ENCODE measurements at regions not wholly inside any gene's neighbourhood (a gene's known extent, or its start where the extent isn't known, plus 50 kb on each side); places are given as distances from the start of the nearest gene placed in this dataset.

DNA sequence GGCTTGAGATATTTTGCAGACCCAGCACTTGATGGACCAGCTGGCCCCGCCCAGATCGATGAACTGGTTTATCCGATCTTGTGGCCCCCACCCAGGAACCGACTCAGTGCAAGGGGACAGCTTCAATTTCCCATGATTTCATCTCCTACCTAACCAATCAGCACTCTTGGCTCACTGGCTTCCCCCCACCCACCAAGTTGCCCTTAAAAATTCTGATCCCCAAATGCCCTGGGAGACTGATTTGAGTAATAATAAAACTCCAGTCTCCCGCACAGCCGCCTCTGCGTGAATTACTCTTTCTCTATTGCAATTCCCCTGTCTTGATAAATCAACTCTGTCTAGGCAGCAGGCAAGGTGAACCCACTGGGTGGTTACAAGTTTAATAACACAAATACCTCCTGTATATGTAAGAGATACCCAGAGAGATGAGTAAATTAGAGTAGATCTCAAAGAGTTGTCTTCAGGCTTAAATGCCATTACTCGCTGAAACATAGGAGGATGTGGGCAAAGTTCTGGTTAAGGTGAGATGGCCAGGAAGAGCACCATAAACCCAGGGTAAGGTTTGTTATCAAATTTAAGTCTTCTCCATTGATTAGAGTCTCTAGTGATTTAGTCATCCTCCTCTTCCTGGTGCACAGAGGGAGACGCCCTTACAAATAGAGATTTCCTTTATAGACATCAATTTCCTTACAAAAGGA is 222.8 kb downstream of the ARL4C start:
- H3K9me3 Mint-ChIP-seq (ENCODE audit: insufficient read depth) = peaks cover 17% of the 10 kb centered on the region
- peak overlapping the region; percentile 81 for H3K27ac Mint-ChIP-seq
- POLR2A ChIA-PET = interaction anchor here (0.6 to 0.9 kb wide), 2 partner anchors 16 to 216 kb away, joined by 3 to 4 read pairs; no protein-coding TSS in a partner anchor
- H3K27me3 Mint-ChIP-seq (ENCODE audit: low read depth) = no peaks in the 10 kb centered on the region
- CTCF ChIA-PET = interaction anchor here (1.4 to 6.6 kb wide), 2 partner anchors 17 to 139 kb away, joined by 4 to 47 read pairs; no protein-coding TSS in a partner anchor
- peak; percentile 56 for ATAC-seq
- no peak overlapping the region for H3K4me3 Mint-ChIP-seq
- H3K4me1 Mint-ChIP-seq (ENCODE audit: low read depth) = peaks cover 85% of the 10 kb centered on the region
- H3K36me3 Mint-ChIP-seq (ENCODE audit: low read depth) = peaks cover 42% of the 10 kb centered on the region
- DNase-seq = peak; percentile 70

DNA sequence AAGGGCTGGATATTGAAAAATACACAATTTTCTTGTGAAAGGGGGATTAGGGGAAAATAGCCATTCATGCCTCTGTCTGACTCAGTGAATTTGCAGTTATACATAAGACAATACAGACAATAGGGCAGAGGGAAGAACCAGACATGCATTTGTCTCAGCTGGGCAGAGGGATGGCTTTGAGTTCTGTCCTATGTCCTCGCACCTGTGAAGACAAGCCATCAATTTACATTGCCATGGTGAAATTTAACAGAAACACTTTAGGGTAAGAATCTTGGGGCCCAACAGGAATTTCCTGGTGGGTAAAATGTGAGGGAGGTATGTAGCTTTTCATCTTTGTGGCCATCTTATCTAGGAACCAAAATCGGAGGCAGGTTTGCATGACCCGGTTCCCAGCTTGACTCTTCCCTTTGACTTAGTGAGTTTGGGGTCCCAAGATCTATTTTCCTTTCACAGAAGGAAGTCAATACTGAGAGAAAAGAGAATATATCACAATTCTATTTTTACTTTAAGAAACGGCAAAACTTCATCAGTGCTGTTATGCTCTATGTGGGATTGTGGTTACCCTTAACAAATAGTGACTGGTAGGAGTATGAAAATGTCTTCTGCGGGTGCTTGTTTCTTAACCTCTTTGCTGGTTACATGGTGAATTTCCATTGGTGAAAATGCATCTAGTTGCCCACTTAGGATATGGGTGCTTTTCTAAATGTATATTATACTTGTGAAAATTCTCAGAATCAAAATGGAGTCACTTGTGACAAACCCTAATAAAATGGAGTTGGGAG is 221.8 kb downstream of the SPP2 start:
- DNase-seq = no peak
- Mint-ChIP-seq H3K4me1 (ENCODE audit: low read depth) (peaks cover 79% of the 10 kb centered on the region), H3K9me3 (ENCODE audit: insufficient read depth) (peaks cover 5% of the 10 kb centered on the region), H3K27ac (peak overlapping the region; percentile 76), H3K4me3 (no peak overlapping the region), H3K27me3 (ENCODE audit: low read depth) (no peaks in the 10 kb centered on the region), H3K36me3 (ENCODE audit: low read depth) (peaks cover 30% of the 10 kb centered on the region)
- POLR2A ChIA-PET = no interaction called here
- peak; percentile 48 for ATAC-seq
- CTCF ChIA-PET = interaction anchor here (0.5 to 6.6 kb wide), 6 partner anchors 9 to 262 kb away, joined by 3 to 47 read pairs (median 4); no protein-coding TSS in a partner anchor

DNA sequence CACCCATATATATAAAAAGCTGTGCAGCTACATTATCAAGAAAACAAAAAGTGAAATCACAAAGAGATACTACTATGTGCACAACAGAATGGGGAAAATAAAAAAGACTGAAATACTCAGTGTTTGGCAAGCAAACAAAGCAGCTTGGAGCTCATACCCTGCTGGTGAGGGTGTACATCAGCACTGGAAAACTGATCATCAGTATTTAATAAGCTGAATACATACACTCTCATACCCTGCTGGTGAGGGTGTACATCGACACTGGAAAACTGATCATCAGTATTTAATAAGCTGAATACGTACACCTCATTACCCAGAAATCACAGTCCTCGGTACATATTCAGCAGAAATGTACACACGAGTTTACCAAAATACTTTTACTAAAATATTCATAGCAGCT is 220.8 kb downstream of the SPP2 start:
- H3K36me3 Mint-ChIP-seq (ENCODE audit: low read depth) = peaks cover 28% of the 10 kb centered on the region
- DNase-seq (no peak), ATAC-seq (no peak)
- ChIA-PET CTCF (interaction anchor here (0.9 to 6.6 kb wide), 3 partner anchors 15 to 230 kb away, joined by 4 to 47 read pairs (median 4); no protein-coding TSS in a partner anchor), POLR2A (interaction anchor here (0.6 kb wide), 1 partner anchor 102 kb away, joined by 4 read pairs; no protein-coding TSS in a partner anchor)
- H3K27ac Mint-ChIP-seq = no peak overlapping the region
- no peaks in the 10 kb centered on the region for H3K27me3 Mint-ChIP-seq (ENCODE audit: low read depth)
- peaks cover 5% of the 10 kb centered on the region for H3K9me3 Mint-ChIP-seq (ENCODE audit: insufficient read depth)
- peaks cover 81% of the 10 kb centered on the region for H3K4me1 Mint-ChIP-seq (ENCODE audit: low read depth)
- no peak overlapping the region for H3K4me3 Mint-ChIP-seq

- Mint-ChIP-seq H3K9me3 (ENCODE audit: insufficient read depth) (peaks cover 4% of the 10 kb centered on the region), H3K4me3 (no peak overlapping the region), H3K27ac (peak overlapping the region; percentile 31), H3K36me3 (ENCODE audit: low read depth) (peaks cover 16% of the 10 kb centered on the region), H3K4me1 (ENCODE audit: low read depth) (peaks cover 67% of the 10 kb centered on the region), H3K27me3 (ENCODE audit: low read depth) (no peaks in the 10 kb centered on the region)
- POLR2A ChIA-PET = no interaction called here
- ATAC-seq (no peak), DNase-seq (no peak)
- CTCF ChIA-PET = interaction anchor here (1.1 to 2.5 kb wide), 2 partner anchors 19 to 24 kb away, joined by 3 to 10 read pairs; no protein-coding TSS in a partner anchor
Observed at GRCh38 chr2:234269769-234270204, 219.3 kb downstream of the SPP2 start.

GRCh38 chr2:234267534-234267933 is 217.0 kb downstream of the SPP2 start:
- ATAC-seq (peak; percentile 35), DNase-seq (peak; percentile 37)
- Mint-ChIP-seq H3K4me1 (ENCODE audit: low read depth) (peaks cover 45% of the 10 kb centered on the region), H3K27ac (peak overlapping the region; percentile 59), H3K36me3 (ENCODE audit: low read depth) (peaks cover 5% of the 10 kb centered on the region), H3K9me3 (ENCODE audit: insufficient read depth) (peaks cover 11% of the 10 kb centered on the region), H3K4me3 (no peak overlapping the region), H3K27me3 (ENCODE audit: low read depth) (no peaks in the 10 kb centered on the region)
- ChIA-PET CTCF (interaction anchor here (2.5 kb wide), 1 partner anchor 21 kb away, joined by 10 read pairs; no protein-coding TSS in a partner anchor), POLR2A (no interaction called here)

- H3K27me3 Mint-ChIP-seq (ENCODE audit: low read depth) = peaks cover 3% of the 10 kb centered on the region
- ATAC-seq (no peak), DNase-seq (no peak)
- peaks cover 11% of the 10 kb centered on the region for H3K9me3 Mint-ChIP-seq (ENCODE audit: insufficient read depth)
- H3K4me3 Mint-ChIP-seq = no peak overlapping the region
- H3K4me1 Mint-ChIP-seq (ENCODE audit: low read depth) = peaks cover 39% of the 10 kb centered on the region
- H3K36me3 Mint-ChIP-seq (ENCODE audit: low read depth) = peaks cover 5% of the 10 kb centered on the region
- H3K27ac Mint-ChIP-seq = peak overlapping the region; percentile 59
- CTCF ChIA-PET = no interaction called here
- POLR2A ChIA-PET = no interaction called here
Observed at GRCh38 chr2:234266952-234267351, 216.4 kb downstream of the SPP2 start.

DNA sequence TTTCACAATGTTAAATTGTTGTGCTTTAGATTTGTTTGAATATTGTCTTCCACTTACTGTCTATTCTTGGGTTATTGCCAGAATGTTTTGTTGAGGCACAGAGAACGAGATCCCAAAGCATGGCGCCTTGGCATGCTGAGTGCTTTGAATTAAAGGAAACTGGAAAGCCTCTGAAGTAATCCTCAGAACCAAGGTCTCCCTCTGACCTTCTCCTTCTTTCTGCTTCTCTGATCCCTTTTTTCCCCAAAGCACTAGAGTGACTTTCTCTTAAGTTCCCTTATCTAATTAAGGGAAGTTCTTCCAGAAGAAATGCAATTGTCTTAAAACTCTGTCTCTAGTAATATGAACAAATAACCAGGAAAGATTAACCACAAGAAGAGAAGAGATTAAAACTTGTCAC is 214.7 kb downstream of the SPP2 start:
- H3K9me3 Mint-ChIP-seq (ENCODE audit: insufficient read depth) = peaks cover 11% of the 10 kb centered on the region
- H3K4me3 Mint-ChIP-seq = no peak overlapping the region
- peaks cover 25% of the 10 kb centered on the region for H3K4me1 Mint-ChIP-seq (ENCODE audit: low read depth)
- H3K27me3 Mint-ChIP-seq (ENCODE audit: low read depth) = peaks cover 5% of the 10 kb centered on the region
- ATAC-seq (no peak), DNase-seq (no peak)
- ChIA-PET CTCF (no interaction called here), POLR2A (no interaction called here)
- no peak overlapping the region for H3K27ac Mint-ChIP-seq
- peaks cover 2% of the 10 kb centered on the region for H3K36me3 Mint-ChIP-seq (ENCODE audit: low read depth)

DNA sequence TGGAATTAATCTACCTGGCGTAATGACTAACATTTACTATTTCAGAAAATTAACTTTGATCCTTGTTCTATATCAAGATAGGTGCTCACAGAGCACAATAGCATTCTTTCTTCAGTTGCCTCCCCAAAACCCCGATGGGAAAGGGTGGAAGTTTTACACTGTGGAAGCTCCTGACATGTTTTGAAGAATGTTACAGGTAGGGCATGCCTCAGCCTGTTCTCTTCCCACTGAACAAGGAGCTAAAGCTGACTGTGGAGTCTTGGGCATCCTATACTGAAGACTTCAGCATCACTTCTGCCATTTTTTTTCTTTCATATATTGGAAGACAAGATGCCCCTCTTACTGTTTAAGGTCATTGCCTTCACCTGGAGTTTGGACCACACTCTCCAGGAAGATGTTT is 211.2 kb downstream of the SPP2 start:
- Mint-ChIP-seq H3K9me3 (ENCODE audit: insufficient read depth) (peaks cover 11% of the 10 kb centered on the region), H3K4me3 (no peak overlapping the region), H3K27me3 (ENCODE audit: low read depth) (peaks cover 5% of the 10 kb centered on the region), H3K36me3 (ENCODE audit: low read depth) (peaks cover 2% of the 10 kb centered on the region), H3K4me1 (ENCODE audit: low read depth) (peaks cover 8% of the 10 kb centered on the region), H3K27ac (no peak overlapping the region)
- ATAC-seq = no peak
- ChIA-PET CTCF (no interaction called here), POLR2A (no interaction called here)
- no peak for DNase-seq

DNA sequence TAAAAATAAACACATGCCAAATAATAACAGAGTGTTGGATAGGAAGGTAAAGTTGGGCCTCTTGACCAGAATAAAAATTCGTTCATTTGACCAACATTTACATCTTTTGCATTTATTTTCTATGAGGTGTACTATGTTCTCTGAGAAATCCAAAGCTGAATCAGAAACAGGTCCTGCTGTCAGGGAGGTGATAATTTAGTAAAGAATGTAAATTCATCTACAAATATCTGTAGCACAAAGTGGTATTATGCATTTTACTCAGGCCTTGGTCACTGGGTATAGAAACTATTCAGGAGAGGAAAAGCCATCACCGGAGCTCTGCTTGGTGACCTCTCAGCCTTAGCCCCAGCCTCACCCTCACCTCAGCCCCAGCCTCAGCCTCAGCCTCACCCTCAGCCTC is 208.9 kb downstream of the SPP2 start:
- peaks cover 13% of the 10 kb centered on the region for H3K4me1 Mint-ChIP-seq (ENCODE audit: low read depth)
- H3K27ac Mint-ChIP-seq = no peak overlapping the region
- H3K4me3 Mint-ChIP-seq = no peak overlapping the region
- peaks cover 7% of the 10 kb centered on the region for H3K9me3 Mint-ChIP-seq (ENCODE audit: insufficient read depth)
- ChIA-PET POLR2A (interaction anchor here (1.0 kb wide), 1 partner anchor 206 kb away, joined by 3 read pairs; no protein-coding TSS in a partner anchor), CTCF (no interaction called here)
- ATAC-seq (no peak), DNase-seq (no peak)
- peaks cover 2% of the 10 kb centered on the region for H3K36me3 Mint-ChIP-seq (ENCODE audit: low read depth)
- peaks cover 8% of the 10 kb centered on the region for H3K27me3 Mint-ChIP-seq (ENCODE audit: low read depth)

GRCh38 chr2:234258562-234259141 is 208.2 kb downstream of the SPP2 start:
- CTCF ChIA-PET = interaction anchor here (0.7 kb wide), 1 partner anchor 89 kb away, joined by 3 read pairs; no protein-coding TSS in a partner anchor
- DNase-seq (no peak), ATAC-seq (no peak)
- POLR2A ChIA-PET = interaction anchor here (1.0 kb wide), 1 partner anchor 207 kb away, joined by 3 read pairs; no protein-coding TSS in a partner anchor
- Mint-ChIP-seq H3K4me1 (ENCODE audit: low read depth) (peaks cover 13% of the 10 kb centered on the region), H3K9me3 (ENCODE audit: insufficient read depth) (peaks cover 7% of the 10 kb centered on the region), H3K27ac (no peak overlapping the region), H3K27me3 (ENCODE audit: low read depth) (peaks cover 8% of the 10 kb centered on the region), H3K4me3 (no peak overlapping the region), H3K36me3 (ENCODE audit: low read depth) (peaks cover 2% of the 10 kb centered on the region)

DNA sequence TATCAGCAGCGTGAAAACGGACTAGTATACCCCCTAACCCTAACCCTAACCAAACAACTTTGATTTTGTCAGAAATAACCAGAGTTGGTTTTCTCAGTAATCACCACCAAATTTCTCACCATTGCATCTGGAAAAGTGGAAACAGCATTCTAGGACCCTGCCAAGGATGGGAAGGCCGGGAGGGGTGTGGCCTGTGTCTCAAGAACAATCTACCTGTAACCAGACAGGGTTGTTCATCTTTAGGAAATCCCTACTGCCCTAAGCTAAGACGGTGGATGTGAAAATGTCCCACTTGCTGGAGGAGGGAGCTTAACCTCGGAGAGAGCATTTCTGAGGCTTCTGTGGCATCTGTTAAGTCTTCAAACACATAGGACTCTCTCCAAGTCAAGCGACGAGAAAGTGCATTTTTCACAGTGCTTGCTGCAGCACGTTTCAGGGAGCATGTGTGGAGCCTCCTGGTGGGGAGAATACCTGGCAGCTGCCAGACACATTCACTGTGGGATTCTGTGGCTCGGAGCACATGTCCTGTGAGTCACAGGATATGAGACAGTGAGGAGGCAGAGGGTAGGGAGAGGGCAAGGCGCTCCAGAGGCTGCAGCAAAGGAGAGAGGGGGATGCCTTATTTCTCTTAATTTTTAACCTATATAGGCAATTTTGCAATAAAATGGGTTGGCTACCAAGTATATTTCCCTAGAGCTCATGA is 207.5 kb downstream of the SPP2 start:
- no peak for DNase-seq
- peaks cover 3% of the 10 kb centered on the region for H3K9me3 Mint-ChIP-seq (ENCODE audit: insufficient read depth)
- POLR2A ChIA-PET = no interaction called here
- ATAC-seq = no peak
- CTCF ChIA-PET = interaction anchor here (0.7 kb wide), 1 partner anchor 90 kb away, joined by 3 read pairs; no protein-coding TSS in a partner anchor
- peaks cover 8% of the 10 kb centered on the region for H3K27me3 Mint-ChIP-seq (ENCODE audit: low read depth)
- H3K36me3 Mint-ChIP-seq (ENCODE audit: low read depth) = no peaks in the 10 kb centered on the region
- no peak overlapping the region for H3K27ac Mint-ChIP-seq
- no peak overlapping the region for H3K4me3 Mint-ChIP-seq
- H3K4me1 Mint-ChIP-seq (ENCODE audit: low read depth) = peaks cover 13% of the 10 kb centered on the region

Data from activated CD8-positive, alpha-beta T cell treated with anti-CD3 and anti-CD28 coated beads, Interleukin-2, amount 10 ng/mL, durations not matched to agents 7 days and 5 days (primary cell).